ENCODE measurements at regions not wholly inside any gene's neighbourhood (a gene's known extent, or its start where the extent isn't known, plus 50 kb on each side); places are given as distances from the start of the nearest gene placed in this dataset.
A peak's percentile ranks its signal among the peaks of the same experiment; 100 is the strongest.
"Not testable (repeated sequence)": the region's sequence is repeated elsewhere in the genome, so short reads cannot be mapped to it uniquely, and the experiment has no call there.

DNA sequence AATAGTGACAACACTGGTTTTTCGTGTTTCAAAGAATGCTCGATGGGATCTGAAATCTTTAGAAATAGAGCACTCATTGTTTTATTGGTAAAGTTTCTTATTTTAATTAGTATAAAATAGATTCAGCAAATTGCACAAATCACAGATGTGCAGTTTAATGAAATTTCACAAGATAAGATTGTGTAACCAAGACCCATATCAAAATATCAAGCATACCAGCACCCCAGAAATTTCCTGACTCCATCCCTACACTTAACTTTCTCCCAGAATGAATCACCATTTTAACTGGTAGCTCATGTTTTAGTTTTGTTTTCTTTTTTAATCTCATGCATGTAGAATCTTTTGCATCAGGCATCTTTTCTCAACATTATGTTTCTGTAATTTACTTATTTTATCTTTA, 185.9 kb downstream of the KCNJ2 start:
- no peak for DNase-seq
- ATAC-seq = no peak
- intact Hi-C loops (cut with DNase I) = no loop called here

DNA sequence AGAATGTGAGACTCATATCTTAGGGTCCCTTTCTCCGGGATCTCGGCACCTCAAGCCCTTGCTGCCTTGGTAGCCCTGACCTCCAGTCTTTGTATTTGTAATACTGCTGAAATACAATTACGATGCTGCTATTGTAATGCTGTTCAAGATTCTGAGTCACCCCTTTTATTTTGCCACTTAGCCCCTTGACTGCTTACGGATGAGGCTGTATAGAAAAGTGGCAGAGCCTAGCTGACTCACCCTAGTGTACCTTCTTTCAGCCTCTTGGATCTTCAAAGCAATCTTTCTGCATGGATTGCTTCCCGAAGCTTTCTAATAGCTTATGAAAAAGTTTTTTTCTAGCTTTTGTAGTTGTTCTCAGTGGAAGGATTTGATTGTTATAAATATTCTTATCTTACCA, 187.9 kb downstream of the KCNJ2 start:
- DNase-seq (no peak), ATAC-seq (no peak)
- intact Hi-C loops (cut with DNase I) = no loop called here

DNA sequence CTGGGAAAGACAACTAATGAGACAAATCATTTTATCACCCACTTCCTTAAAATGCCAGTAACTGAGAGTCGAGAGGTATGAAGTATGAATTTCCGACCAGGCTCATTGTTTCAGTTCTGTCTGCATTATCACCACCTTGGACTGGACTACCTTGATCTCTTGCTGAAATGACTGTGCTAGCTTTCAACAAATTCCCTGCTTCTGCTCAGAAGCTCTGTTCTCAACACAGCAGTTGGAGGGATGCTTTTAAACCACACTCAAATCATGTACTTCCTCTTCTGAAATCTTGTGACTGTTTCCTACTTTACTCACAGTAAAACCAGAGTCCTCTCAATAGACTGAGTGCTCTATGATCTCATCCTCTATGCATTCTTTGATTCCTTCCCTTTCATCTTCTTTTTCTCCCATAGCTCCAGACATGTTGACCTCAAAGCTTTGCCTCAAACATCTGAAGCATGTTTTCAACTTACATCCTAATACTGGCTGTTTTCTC, 195.8 kb downstream of the KCNJ2 start:
- intact Hi-C loops (cut with DNase I) = no loop called here
- DNase-seq (no peak), ATAC-seq (peak in 1 of 2 donors; percentile 23)

DNA sequence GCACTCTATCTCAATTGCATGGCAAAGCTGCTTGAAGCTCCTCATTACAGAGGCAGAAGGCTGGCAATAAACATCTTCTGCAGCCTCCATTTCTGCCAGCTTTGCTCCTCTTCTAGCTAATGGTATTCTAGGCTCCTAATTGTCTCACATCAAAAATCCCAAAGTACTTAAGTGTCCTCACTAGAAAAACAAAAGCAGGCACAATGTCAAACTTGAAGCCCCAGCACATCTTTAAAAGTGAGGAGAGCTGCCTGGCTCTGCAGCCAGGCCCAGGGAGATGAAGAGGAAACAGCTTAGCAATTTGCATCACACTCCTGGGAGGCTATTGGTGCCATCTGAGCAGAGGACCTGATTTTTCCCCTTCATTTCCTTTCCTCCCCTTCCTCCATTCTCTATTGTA, 197.1 kb downstream of the KCNJ2 start:
- no peak for DNase-seq
- no peak for ATAC-seq
- intact Hi-C loops (cut with DNase I) = no loop called here

DNA sequence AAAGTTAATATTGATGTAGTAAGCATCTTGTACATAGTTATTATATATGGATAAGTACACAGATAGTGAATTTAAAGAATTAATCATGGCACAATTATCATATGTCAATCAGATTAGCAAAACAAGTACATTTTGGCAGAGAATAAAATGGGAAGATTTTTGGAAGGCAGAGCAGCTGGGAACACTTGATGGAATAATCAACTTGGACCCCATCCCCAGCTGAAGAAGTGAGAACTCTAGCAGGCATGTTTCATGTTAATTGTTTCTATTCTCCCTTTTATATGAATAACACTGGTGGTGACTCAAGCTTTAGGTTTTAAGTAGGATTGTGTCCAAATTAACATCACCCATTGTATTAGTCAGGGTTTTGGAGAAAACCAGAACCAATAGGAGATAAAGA, 198.7 kb downstream of the KCNJ2 start:
- no peak for ATAC-seq
- intact Hi-C loops (cut with DNase I) = no loop called here
- DNase-seq = no peak

DNA sequence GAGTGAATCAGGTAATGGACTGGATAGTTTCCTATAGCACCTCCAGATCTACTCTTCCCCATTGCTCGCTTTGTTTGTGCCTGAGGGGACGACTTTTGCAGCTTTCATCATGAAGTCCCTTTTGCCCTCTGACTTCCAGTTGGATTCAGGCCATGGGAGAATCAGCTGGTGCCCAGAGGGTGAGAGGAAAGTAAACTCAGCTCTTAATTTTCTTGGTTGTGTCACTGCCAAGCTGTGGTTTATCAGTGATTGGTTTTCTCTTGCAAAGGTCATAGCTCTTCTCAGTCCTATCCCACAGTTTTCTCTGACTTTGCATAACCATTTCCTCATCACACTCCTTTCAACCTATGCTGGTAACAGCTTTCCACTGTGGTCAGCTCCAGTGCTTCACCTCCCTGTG, 200.1 kb downstream of the KCNJ2 start:
- ATAC-seq (no peak), DNase-seq (no peak)
- intact Hi-C loops (cut with DNase I) = no loop called here

DNA sequence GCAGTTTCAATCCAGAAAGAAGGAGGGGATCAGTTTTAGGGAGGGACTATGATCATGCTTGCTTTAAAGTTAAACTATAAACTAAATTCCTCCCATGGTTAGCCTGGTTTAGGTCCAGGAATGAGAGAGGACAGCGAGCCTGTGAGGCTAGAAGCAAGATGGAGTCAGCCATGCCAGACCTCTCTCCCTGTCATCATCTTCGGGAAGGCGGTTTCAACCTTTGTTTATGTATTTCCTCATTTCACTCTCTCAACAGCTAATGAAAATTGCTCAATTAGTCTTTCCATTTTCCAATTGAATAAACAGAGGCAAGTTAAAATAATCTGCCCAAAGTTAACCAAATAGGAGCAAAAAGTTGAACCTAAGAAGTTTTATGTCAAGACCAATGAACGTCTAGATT, 201.5 kb downstream of the KCNJ2 start:
- intact Hi-C loops (cut with DNase I) = no loop called here
- ATAC-seq (no peak), DNase-seq (no peak)

DNA sequence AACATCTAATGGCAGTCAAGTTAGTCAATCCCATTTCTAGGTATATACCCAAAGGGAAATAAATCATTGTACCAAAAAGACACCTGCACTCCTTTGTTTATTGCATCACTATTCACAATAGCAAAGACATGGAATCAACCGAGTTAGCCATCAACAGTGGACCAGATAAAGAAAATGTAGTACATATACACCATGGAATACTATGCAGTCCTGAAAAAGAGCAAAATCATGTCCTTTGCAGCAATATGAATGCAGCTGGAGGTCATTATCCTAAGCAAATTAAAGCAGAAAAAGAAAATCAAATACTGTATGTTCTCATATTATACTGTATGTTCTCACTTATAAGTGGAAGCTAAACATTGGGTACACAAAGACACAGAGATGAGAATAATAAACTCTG, 204.0 kb downstream of the KCNJ2 start:
- ATAC-seq (no peak), DNase-seq (no peak)
- intact Hi-C loops (cut with DNase I) = no loop called here

DNA sequence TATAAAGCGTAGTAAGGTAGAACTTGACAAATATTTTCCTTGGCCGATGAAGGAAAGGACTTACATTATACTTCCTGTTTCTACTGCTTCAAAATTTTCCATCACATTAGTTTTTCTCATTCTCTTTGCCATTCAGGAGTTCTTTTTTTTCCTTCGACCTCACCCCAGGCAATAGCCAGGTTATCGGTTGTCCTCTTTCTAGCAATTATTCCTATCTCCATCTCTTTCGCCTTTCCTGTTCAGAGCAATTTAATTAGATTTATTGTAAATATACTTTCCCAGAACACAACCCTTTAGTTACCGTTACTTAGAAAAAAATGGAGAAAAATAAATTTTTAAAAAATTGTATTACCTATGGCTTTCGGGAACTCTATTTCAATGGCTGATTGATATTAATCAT, 205.2 kb downstream of the KCNJ2 start:
- no peak for ATAC-seq
- no peak for DNase-seq
- intact Hi-C loops (cut with DNase I) = no loop called here

DNA sequence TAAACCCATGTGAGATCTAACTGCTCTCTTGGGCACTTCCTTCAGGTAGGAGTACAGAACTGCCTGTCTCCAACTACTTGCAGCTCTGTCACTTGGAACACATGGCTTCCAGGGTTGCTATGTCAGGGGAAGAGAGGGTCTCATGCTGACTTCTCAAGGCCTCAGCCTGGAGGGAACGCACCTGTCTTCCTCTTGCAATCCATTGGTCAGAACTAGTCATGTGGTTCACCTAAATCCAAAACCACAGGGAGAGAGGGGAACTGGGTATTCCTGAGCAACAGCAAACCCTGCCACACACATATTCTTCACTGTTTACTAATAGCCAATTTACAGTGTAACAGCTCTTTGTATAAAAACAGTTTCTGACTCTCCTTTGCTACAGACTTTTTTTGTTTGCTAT, 206.1 kb downstream of the KCNJ2 start:
- DNase-seq (no peak), ATAC-seq (no peak)
- intact Hi-C loops (cut with DNase I) = no loop called here

DNA sequence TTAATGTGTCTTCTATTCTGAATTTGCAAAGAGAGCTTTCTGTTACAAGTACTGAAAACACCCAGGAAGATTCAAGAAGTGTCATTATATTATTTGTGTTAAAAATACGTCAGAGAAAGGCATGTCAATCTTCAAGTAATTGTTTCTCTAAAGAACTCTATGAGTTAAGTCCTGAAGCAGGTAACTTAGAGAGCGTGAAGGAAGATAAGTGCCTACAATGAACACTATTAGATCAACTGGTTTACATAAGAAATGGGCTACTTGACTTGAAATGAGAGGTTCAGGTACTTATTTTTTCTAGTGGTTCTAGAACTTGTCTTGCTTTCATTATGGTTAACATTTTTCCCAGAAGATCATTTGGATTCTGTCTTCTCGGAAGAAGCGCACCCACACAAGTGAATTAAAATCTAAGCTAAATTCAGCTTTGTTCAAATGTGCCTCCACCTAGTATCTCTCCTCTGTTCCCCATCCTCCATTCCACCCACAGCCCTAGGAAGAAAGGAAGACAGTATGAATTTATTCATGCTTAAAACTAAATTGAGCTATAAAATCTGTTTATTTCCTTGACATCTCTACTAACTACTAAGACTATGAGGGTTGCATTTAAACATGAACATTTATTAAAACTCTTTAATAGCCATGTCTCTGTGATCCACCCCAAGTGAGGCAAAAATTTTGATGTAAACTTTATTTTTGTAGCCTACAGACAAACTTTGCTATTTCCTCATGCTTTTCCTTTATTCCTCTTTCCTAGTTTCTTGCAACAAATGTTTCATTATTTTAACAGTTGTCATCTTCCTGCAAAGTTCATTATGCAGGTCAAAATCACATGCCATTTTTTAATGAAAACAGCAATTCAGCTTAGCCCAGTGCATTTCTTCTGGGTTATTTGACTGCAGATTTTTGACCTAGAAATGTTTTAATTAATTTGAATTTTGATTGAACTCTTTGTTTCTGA, 206.8 kb downstream of the KCNJ2 start:
- ATAC-seq = no peak
- intact Hi-C loops (cut with DNase I) = no loop called here
- DNase-seq = no peak

DNA sequence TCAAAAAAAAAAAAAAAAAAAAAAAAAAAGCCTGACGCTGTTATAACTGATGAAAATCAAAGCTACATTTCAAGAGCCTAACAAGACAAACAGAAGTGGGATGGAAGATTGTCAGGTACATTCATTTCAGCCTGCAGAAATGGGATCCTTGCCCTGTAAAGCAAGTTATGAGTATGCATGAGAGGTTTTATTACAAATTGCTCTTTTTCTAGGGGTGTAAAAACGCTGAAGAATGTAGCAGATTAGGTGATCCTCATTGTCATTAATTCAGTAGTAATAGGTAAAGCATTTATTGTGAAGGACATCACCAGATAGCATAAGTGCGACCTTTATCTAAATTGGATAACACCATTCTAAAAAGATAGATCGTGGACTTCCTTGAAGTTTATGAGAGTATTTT, 208.3 kb downstream of the KCNJ2 start:
- no peak for DNase-seq
- intact Hi-C loops (cut with DNase I) = no loop called here
- ATAC-seq = no peak

DNA sequence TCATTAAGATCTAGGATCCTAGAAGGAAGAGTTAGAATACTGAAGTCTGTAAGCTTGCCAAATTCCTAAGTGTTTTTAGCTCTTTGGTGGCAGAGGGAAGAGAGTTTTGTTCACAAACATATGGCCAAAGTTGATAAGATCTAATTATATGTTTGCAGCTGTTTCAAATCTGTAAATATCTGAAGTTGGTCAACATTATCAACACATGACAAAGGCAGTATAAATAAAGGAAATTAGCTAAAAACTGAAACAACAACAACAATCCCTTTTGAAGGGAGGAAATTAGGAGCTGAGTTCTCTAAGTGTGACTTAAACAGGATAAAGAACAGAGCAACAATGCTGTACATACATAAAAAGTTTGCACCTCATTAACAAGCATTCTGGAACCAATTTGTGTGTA, 208.7 kb downstream of the KCNJ2 start:
- no peak for ATAC-seq
- intact Hi-C loops (cut with DNase I) = no loop called here
- DNase-seq = no peak

DNA sequence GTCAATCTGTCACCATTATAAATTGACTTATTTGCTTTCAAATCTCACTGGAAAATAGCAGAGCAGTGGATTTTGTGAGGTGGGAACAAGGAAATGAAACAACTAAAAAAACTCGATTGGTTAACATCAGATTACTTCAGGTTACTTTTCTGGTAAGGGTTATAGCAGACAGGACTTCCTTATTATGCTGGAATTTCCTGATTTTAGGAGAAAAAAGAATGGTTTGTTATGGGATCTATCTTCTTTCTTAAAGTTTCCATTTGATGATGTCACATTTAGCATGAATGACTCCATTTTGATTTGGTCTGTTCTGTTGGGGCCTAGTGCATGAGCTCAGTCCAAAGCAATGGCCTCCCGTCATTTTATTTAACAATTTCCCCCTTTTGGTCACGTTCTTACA, 210.6 kb downstream of the KCNJ2 start:
- ATAC-seq (no peak), DNase-seq (no peak)
- intact Hi-C loops (cut with DNase I) = no loop called here

DNA sequence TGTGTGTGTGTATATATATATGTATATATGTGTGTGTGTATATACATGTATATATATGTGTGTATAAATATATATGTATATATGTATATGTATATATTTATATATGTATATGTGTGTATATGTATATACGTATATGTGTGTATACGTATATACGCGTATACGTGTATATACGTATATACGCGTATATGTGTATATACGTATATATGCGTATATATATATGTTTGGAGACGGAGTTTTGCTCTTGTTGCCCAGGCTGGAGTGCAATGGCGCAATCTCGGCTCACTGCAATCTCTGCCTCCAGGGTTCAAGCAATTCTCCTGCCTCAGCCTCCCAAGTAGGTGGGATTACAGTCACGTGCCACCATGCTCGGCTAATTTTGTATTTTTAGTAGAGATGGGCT, 212.6 kb downstream of the KCNJ2 start:
- intact Hi-C loops (cut with DNase I); DNase-seq; ATAC-seq: not testable (repeated sequence)

DNA sequence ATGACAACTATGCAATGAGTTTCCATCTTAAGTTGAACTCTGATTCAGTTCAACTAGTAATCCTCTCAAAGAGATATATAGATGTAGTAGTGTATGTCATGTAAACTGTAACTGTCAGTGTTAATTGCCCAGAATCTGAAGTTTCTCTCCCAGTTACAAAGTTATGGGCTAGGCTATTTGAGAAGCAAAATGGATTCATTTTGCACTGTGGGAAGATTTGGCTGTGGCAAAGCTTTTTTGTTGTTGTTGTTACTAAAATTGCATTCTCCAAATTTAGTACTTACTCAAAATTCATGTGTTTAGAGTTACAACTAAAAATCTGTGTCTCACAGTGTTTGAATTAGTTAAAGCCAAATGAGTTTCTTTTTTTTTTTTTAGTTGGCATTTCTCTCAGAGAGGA, 219.0 kb downstream of the KCNJ2 start:
- no peak for ATAC-seq
- intact Hi-C loops (cut with DNase I) = no loop called here

DNA sequence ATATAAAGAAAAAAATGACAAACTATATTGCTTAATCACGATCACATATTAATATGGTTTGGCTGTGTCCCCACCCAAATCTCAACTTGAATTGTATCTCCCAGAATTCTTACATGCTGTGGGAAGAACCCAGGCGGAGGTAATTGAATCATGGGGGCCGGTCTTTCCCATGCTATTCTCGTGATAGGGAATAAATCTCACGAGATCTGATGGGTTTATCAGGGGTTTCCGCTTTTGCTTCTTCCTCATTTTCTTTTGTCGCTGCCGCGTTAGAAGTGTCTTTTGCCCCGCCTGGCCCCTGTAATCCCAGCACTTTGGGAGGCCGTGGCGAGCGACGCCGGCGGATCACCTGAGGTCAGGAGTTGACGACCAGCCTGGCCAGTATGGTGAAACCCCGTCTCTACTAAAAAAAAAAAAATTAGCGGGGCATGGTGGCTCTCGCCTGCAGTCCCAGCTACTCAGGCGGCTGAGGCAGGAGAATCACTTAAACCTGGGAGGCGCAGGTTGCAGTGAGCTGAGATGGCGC, 220.0 kb downstream of the KCNJ2 start:
- ATAC-seq; intact Hi-C loops (cut with DNase I); DNase-seq: not testable (repeated sequence)

More for the DNA sequence above, 219.0 kb downstream of the KCNJ2 start:
- DNase-seq = no peak

DNA sequence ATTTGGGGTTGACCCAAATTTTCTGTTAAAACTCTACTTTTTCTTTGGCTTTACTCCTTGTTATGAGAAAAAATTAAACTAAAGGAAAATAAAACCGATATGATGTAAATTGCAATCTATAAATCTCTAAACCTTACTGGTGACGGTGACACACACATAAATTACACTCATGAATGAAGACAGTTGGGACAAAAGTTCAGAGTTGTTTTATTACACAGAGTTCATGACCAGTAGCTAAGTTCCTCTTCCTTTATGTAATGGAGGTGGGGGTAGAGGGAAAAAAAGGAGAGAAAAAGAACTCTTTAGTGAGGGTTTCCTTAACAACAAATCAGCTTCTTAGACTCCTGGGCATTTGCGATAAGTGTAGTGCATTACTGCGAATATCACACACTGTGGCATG, 220.7 kb downstream of the KCNJ2 start:
- DNase-seq = no peak
- intact Hi-C loops (cut with DNase I) = no loop called here
- ATAC-seq = no peak

DNA sequence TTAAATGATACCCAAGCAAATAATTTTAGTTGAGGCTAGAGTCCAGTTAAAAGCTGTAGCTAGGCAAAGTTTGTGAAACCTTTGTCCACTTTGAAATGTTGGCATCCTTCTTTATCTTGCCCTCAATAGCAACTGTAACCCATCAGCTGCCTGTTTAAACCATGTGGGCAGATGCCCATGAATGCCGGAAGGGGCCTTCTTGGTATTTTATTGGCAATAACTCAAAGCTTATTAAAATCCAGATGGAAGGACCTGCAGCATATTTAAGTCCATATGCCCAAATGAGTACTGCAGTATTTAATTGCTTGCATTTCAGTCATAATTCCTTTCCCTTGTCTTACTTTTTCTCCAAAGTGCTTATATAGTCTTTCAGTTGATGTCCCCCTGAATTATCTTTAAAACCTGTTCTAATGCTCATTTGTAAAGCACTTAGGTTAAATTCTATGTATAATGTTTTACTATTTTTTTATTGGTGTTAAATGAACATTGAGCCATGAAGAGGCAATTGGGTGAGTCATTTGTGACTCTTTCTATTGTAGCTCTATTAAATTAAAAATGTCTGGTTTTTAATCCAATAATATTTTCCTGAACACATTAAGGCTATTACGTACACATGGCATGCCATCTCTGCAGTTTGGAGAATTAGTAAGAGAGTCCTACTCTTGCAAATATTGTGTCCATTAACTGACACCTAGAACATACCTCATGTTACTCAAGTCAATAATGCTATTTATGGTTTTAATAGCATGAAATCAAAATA, 225.3 kb downstream of the KCNJ2 start:
- DNase-seq = no peak
- ATAC-seq = no peak
- intact Hi-C loops (cut with DNase I) = no loop called here
